GM19240 (cell line): ENCODE measurements at regions not wholly inside any gene's neighbourhood (a gene's known extent, or its start where the extent isn't known, plus 50 kb on each side); places are given as distances from the start of the nearest gene placed in this dataset.
"Not testable (repeated sequence)": the region's sequence is repeated elsewhere in the genome, so short reads cannot be mapped to it uniquely, and the experiment has no call there.

Experiments used
- DNase-seq: peaks from one replicate; pipeline ENCODE4 v3.0.0; 2011; ENCODE audit warnings: low spot score; ENCODE audit not compliant: insufficient read length

GRCh38 chr7:73918926-73919693 lies 58.2 kb downstream of the TMEM270 start:
- DNase-seq: no peak

GRCh38 chr7:73919694-73920375 lies 58.9 kb downstream of the TMEM270 start:
- DNase-seq: no peak

- DNase-seq: no peak
These were observed 59.6 kb downstream of the TMEM270 start for GRCh38 chr7:73920406-73921134.

GRCh38 chr7:73921623-73922528 lies 60.9 kb downstream of the TMEM270 start:
- DNase-seq: no peak

- not testable (repeated sequence) for DNase-seq
These were observed 67.7 kb downstream of the TMEM270 start for GRCh38 chr7:73928644-73929043.

GRCh38 chr7:73931502-73931901 lies 70.5 kb downstream of the TMEM270 start:
- no peak for DNase-seq

- no peak for DNase-seq
These were observed 71.4 kb downstream of the TMEM270 start for GRCh38 chr7:73932364-73932763.

GRCh38 chr7:73933091-73933490 lies 72.1 kb downstream of the TMEM270 start:
- no peak for DNase-seq

- DNase-seq: no peak
These were observed 76.0 kb downstream of the TMEM270 start for GRCh38 chr7:73936967-73937366.

- not testable (repeated sequence) for DNase-seq
These were observed 76.7 kb downstream of the TMEM270 start for GRCh38 chr7:73937650-73938049.

- DNase-seq: no peak
These were observed 78.6 kb downstream of the TMEM270 start for GRCh38 chr7:73939528-73939927.

GRCh38 chr7:73940701-73941238 lies 79.8 kb downstream of the TMEM270 start:
- DNase-seq: no peak

- DNase-seq: no peak
These were observed 81.0 kb downstream of the TMEM270 start for GRCh38 chr7:73941836-73942551.

- no peak for DNase-seq
These were observed 83.0 kb upstream of the ELN start for GRCh38 chr7:73945022-73945421.

- no peak for DNase-seq
These were observed 79.7 kb upstream of the ELN start for GRCh38 chr7:73948287-73948686.

GRCh38 chr7:73952266-73952665 lies 75.7 kb upstream of the ELN start:
- no peak for DNase-seq

GRCh38 chr7:73954181-73954580 lies 73.8 kb upstream of the ELN start:
- no peak for DNase-seq

- DNase-seq: no peak
These were observed 73.1 kb upstream of the ELN start for GRCh38 chr7:73954861-73955260.

- DNase-seq: no peak
These were observed 67.4 kb upstream of the ELN start for GRCh38 chr7:73960548-73960947.

- not testable (repeated sequence) for DNase-seq
These were observed 66.0 kb upstream of the ELN start for GRCh38 chr7:73961991-73962390.
